ENCODE measurements at regions not wholly inside any gene's neighbourhood (a gene's known extent, or its start where the extent isn't known, plus 50 kb on each side); places are given as distances from the start of the nearest gene placed in this dataset.

DNA sequence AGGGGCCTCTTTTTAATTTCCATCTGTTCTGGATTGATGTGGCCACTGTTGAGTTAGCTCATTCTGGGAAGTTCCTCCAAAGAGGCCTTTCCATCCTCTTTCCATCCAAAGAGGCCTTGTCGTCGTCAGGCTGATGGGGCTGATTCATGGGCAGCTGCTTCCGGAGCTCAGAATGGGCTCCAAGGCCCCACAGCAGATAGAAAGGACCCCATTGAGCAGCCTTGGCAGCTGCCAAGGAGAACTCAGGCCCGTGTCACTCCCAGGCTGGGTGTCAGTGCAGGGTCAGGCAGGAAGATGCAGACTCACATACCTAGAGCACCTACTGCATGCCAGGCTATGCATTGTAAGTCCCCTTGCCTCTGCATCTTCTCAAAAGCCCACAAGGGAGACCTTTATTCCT is 524.1 kb downstream of the MIAT start:
- no peak for DNase-seq (ENCODE audit: low read depth)

GRCh38 chr22:27183474-27183873 is 526.1 kb downstream of the MIAT start:
- no peak overlapping the region for H3K4me3 ChIP-seq (ENCODE audit: low read length)
- TF ChIP-seq, protein P1, sequence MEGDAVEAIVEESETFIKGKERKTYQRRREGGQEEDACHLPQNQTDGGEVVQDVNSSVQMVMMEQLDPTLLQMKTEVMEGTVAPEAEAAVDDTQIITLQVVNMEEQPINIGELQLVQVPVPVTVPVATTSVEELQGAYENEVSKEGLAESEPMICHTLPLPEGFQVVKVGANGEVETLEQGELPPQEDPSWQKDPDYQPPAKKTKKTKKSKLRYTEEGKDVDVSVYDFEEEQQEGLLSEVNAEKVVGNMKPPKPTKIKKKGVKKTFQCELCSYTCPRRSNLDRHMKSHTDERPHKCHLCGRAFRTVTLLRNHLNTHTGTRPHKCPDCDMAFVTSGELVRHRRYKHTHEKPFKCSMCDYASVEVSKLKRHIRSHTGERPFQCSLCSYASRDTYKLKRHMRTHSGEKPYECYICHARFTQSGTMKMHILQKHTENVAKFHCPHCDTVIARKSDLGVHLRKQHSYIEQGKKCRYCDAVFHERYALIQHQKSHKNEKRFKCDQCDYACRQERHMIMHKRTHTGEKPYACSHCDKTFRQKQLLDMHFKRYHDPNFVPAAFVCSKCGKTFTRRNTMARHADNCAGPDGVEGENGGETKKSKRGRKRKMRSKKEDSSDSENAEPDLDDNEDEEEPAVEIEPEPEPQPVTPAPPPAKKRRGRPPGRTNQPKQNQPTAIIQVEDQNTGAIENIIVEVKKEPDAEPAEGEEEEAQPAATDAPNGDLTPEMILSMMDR (conservative IDR thresholded peaks at IDR 0.05; ENCODE audit: low read length) = no peak
- DNase-seq (ENCODE audit: low read depth) = no peak

More for the DNA sequence above, 524.1 kb downstream of the MIAT start:
- H3K4me3 ChIP-seq (ENCODE audit: low read length) = no peak overlapping the region
- TF ChIP-seq, protein P1 (conservative IDR thresholded peaks at IDR 0.05; ENCODE audit: low read length) = no peak

GRCh38 chr22:27185099-27185709 is 527.8 kb downstream of the MIAT start:
- DNase-seq (ENCODE audit: low read depth) = no peak
- TF ChIP-seq, protein P1 (conservative IDR thresholded peaks at IDR 0.05; ENCODE audit: low read length) = no peak
- H3K4me3 ChIP-seq (ENCODE audit: low read length) = no peak overlapping the region

DNA sequence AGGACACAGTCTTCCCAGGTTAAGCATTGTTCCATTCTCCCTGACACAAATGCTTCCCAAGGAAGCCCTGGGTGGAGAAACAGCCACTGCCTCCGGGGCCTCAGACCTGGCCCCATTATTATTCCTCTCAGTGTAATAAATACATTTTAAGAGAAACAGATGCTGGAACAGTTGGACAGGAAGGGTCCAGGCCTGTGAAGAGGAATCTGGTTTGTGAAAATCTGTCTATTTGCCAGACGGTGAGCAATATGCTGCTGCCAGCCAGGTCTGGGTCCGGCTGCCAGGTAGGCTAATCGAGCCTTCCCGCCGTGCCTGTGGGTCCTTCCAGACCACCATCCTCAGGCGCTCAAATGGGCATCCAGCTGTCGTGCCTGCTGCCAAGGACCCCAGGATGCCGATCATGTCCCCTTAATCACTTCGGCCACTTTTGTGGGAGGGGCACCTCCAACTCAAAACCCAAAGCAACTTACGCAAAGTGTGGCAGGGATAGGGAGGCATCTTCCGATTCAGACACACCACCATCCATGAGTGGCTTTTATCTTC is 528.4 kb downstream of the MIAT start:
- TF ChIP-seq, protein P1 (conservative IDR thresholded peaks at IDR 0.05; ENCODE audit: low read length) = no peak
- H3K4me3 ChIP-seq (ENCODE audit: low read length) = no peak overlapping the region
- no peak for DNase-seq (ENCODE audit: low read depth)

- no peak for DNase-seq (ENCODE audit: low read depth)
- TF ChIP-seq, protein P1 (conservative IDR thresholded peaks at IDR 0.05; ENCODE audit: low read length) = no peak
Observed at GRCh38 chr22:27186643-27187042, 529.3 kb downstream of the MIAT start.

DNA sequence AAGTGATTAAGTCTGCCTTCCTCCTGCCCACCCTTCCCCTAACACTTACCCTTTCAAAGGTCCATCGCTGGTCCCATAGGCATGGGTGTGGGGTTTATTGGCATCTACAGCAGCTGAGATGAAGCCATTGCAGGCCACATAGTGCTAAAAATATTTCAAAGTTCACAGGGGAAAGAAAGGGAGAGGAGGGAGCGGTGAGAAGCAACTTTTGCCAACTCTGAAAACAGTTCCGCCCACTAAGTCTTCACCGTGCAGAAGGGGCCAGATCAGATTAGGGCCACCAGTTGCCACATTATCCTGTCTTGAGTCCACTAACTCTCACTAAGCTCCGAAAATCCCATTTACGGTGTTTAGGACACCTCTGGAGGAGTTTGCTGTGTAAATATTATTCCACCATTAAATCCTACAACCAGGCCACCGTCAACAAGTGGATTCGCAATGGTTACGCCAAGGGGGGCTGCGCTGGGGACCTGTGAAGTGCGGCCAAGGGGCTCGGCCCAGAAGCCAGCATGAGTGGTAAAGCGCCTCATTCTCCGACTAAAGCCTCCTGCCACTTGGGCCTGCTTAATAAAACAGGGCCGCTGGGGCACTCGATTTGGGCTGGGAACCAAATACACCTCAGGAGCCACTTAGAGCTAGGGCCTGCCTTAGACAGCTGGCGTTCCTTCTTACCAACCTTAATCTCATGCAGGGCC is 534.9 kb downstream of the MIAT start:
- DNase-seq (ENCODE audit: low read depth) = no peak
- TF ChIP-seq, protein P1 (conservative IDR thresholded peaks at IDR 0.05; ENCODE audit: low read length) = no peak
- H3K4me3 ChIP-seq (ENCODE audit: low read length) = no peak overlapping the region

More at GRCh38 chr22:27186643-27187042, 529.3 kb downstream of the MIAT start:
- H3K4me3 ChIP-seq (ENCODE audit: low read length) = no peak overlapping the region

GRCh38 chr22:27193215-27193614 is 535.8 kb downstream of the MIAT start:
- DNase-seq (ENCODE audit: low read depth) = no peak
- H3K4me3 ChIP-seq (ENCODE audit: low read length) = no peak overlapping the region
- TF ChIP-seq, protein P1 (conservative IDR thresholded peaks at IDR 0.05; ENCODE audit: low read length) = no peak

All from AG10803 (cell line).